ENCODE measurements at regions not wholly inside any gene's neighbourhood (a gene's known extent, or its start where the extent isn't known, plus 50 kb on each side); places are given as distances from the start of the nearest gene placed in this dataset.

- POLR2A ChIA-PET = no interaction called here
- TF ChIP-seq HDGF (IDR thresholded peaks at IDR 0.05; ENCODE audit: borderline replicate concordance) = no peak
- no peak for TF ChIP-seq FOXA1 (IDR thresholded peaks at IDR 0.05)
- no peak for TF ChIP-seq LEF1 (IDR thresholded peaks at IDR 0.05; ENCODE audit: borderline replicate concordance)
- no peak for TF ChIP-seq SUZ12 (IDR thresholded peaks at IDR 0.05)
- TF ChIP-seq FOXK2 (IDR thresholded peaks at IDR 0.05) = no peak
- no peak for TF ChIP-seq ARNT (IDR thresholded peaks at IDR 0.05)
- TF ChIP-seq ELF4 (IDR thresholded peaks at IDR 0.05) = no peak
- no peak for TF ChIP-seq TARDBP (IDR thresholded peaks at IDR 0.05)
- no peak for TF ChIP-seq CTBP1 (IDR thresholded peaks at IDR 0.05; ENCODE audit: borderline replicate concordance)
- TF ChIP-seq SP1 (IDR thresholded peaks at IDR 0.05) = no peak
- no peak for TF ChIP-seq PKNOX1 (IDR thresholded peaks at IDR 0.05)
- TF ChIP-seq FOXM1 (IDR thresholded peaks at IDR 0.05; ENCODE audit: borderline replicate concordance) = no peak
- no peak for TF ChIP-seq NFRKB (IDR thresholded peaks at IDR 0.05)
- no peak for TF ChIP-seq L3MBTL2 (conservative IDR thresholded peaks at IDR 0.05)
- TF ChIP-seq BHLHE40 (IDR thresholded peaks at IDR 0.05; ENCODE audit: borderline replicate concordance) = no peak
- TF ChIP-seq ZNF384 (IDR thresholded peaks at IDR 0.05) = no peak
- no peak for DNase-seq (ENCODE audit: extremely low spot score)
- CTCF ChIA-PET = interaction anchor here (0.6 kb wide), 1 partner anchor 115 kb away, joined by 3 read pairs; no protein-coding TSS in a partner anchor
Measured at GRCh38 chr18:77501266-77501665, 251.6 kb downstream of the GALR1 start.

GRCh38 chr18:77505499-77505898, 255.9 kb downstream of the GALR1 start:
- TF ChIP-seq NFRKB (IDR thresholded peaks at IDR 0.05) (no peak), FOXM1 (IDR thresholded peaks at IDR 0.05; ENCODE audit: borderline replicate concordance) (no peak), FOXK2 (IDR thresholded peaks at IDR 0.05) (no peak), SUZ12 (IDR thresholded peaks at IDR 0.05) (no peak), ELF4 (IDR thresholded peaks at IDR 0.05) (no peak), PKNOX1 (IDR thresholded peaks at IDR 0.05) (no peak), L3MBTL2 (conservative IDR thresholded peaks at IDR 0.05) (no peak), ZNF384 (IDR thresholded peaks at IDR 0.05) (no peak), CTBP1 (IDR thresholded peaks at IDR 0.05; ENCODE audit: borderline replicate concordance) (no peak), TARDBP (IDR thresholded peaks at IDR 0.05) (no peak), LEF1 (IDR thresholded peaks at IDR 0.05; ENCODE audit: borderline replicate concordance) (no peak), HDGF (IDR thresholded peaks at IDR 0.05; ENCODE audit: borderline replicate concordance) (no peak), FOXA1 (IDR thresholded peaks at IDR 0.05) (no peak), SP1 (IDR thresholded peaks at IDR 0.05) (no peak), ARNT (IDR thresholded peaks at IDR 0.05) (no peak), BHLHE40 (IDR thresholded peaks at IDR 0.05; ENCODE audit: borderline replicate concordance) (no peak)
- ChIA-PET CTCF (no interaction called here), POLR2A (no interaction called here)
- no peak for DNase-seq (ENCODE audit: extremely low spot score)

- TF ChIP-seq LEF1 (IDR thresholded peaks at IDR 0.05; ENCODE audit: borderline replicate concordance) = no peak
- no peak for TF ChIP-seq FOXM1 (IDR thresholded peaks at IDR 0.05; ENCODE audit: borderline replicate concordance)
- no peak for TF ChIP-seq ARNT (IDR thresholded peaks at IDR 0.05)
- TF ChIP-seq NFRKB (IDR thresholded peaks at IDR 0.05) = no peak
- TF ChIP-seq TARDBP (IDR thresholded peaks at IDR 0.05) = no peak
- no peak for TF ChIP-seq FOXK2 (IDR thresholded peaks at IDR 0.05)
- no peak for TF ChIP-seq PKNOX1 (IDR thresholded peaks at IDR 0.05)
- TF ChIP-seq SUZ12 (IDR thresholded peaks at IDR 0.05) = no peak
- TF ChIP-seq SP1 (IDR thresholded peaks at IDR 0.05) = no peak
- no peak for TF ChIP-seq CTBP1 (IDR thresholded peaks at IDR 0.05; ENCODE audit: borderline replicate concordance)
- no peak for TF ChIP-seq BHLHE40 (IDR thresholded peaks at IDR 0.05; ENCODE audit: borderline replicate concordance)
- no peak for TF ChIP-seq ELF4 (IDR thresholded peaks at IDR 0.05)
- no peak for TF ChIP-seq HDGF (IDR thresholded peaks at IDR 0.05; ENCODE audit: borderline replicate concordance)
- no peak for TF ChIP-seq ZNF384 (IDR thresholded peaks at IDR 0.05)
- no peak for TF ChIP-seq L3MBTL2 (conservative IDR thresholded peaks at IDR 0.05)
- DNase-seq (ENCODE audit: extremely low spot score) = no peak
- ChIA-PET CTCF (no interaction called here), POLR2A (no interaction called here)
Measured at GRCh38 chr18:77512152-77512551, 262.5 kb downstream of the GALR1 start.

GRCh38 chr18:77517901-77518300, 268.3 kb downstream of the GALR1 start:
- CTCF ChIA-PET = no interaction called here
- POLR2A ChIA-PET = no interaction called here
- TF ChIP-seq TARDBP (IDR thresholded peaks at IDR 0.05) (no peak), BHLHE40 (IDR thresholded peaks at IDR 0.05; ENCODE audit: borderline replicate concordance) (no peak), PKNOX1 (IDR thresholded peaks at IDR 0.05) (no peak), L3MBTL2 (conservative IDR thresholded peaks at IDR 0.05) (no peak), ZNF384 (IDR thresholded peaks at IDR 0.05) (no peak), SP1 (IDR thresholded peaks at IDR 0.05) (no peak), SUZ12 (IDR thresholded peaks at IDR 0.05) (no peak), FOXA1 (IDR thresholded peaks at IDR 0.05) (no peak), HDGF (IDR thresholded peaks at IDR 0.05; ENCODE audit: borderline replicate concordance) (no peak), ELF4 (IDR thresholded peaks at IDR 0.05) (no peak), CTBP1 (IDR thresholded peaks at IDR 0.05; ENCODE audit: borderline replicate concordance) (no peak), FOXM1 (IDR thresholded peaks at IDR 0.05; ENCODE audit: borderline replicate concordance) (no peak), FOXK2 (IDR thresholded peaks at IDR 0.05) (no peak), ARNT (IDR thresholded peaks at IDR 0.05) (no peak)
- DNase-seq (ENCODE audit: extremely low spot score) = no peak

- POLR2A ChIA-PET = no interaction called here
- CTCF ChIA-PET = no interaction called here
- TF ChIP-seq SUZ12 (IDR thresholded peaks at IDR 0.05) (no peak), TARDBP (IDR thresholded peaks at IDR 0.05) (no peak), BHLHE40 (IDR thresholded peaks at IDR 0.05; ENCODE audit: borderline replicate concordance) (no peak), FOXA1 (IDR thresholded peaks at IDR 0.05) (no peak), ZNF384 (IDR thresholded peaks at IDR 0.05) (no peak), FOXM1 (IDR thresholded peaks at IDR 0.05; ENCODE audit: borderline replicate concordance) (no peak), ARNT (IDR thresholded peaks at IDR 0.05) (no peak), ELF4 (IDR thresholded peaks at IDR 0.05) (no peak), L3MBTL2 (conservative IDR thresholded peaks at IDR 0.05) (no peak), PKNOX1 (IDR thresholded peaks at IDR 0.05) (no peak), FOXK2 (IDR thresholded peaks at IDR 0.05) (no peak), LEF1 (IDR thresholded peaks at IDR 0.05; ENCODE audit: borderline replicate concordance) (no peak), CTBP1 (IDR thresholded peaks at IDR 0.05; ENCODE audit: borderline replicate concordance) (no peak), NFRKB (IDR thresholded peaks at IDR 0.05) (no peak), SP1 (IDR thresholded peaks at IDR 0.05) (no peak), HDGF (IDR thresholded peaks at IDR 0.05; ENCODE audit: borderline replicate concordance) (no peak)
- DNase-seq (ENCODE audit: extremely low spot score) = no peak
Measured at GRCh38 chr18:77520767-77521166, 271.1 kb downstream of the GALR1 start.
